ENCODE measurements at regions not wholly inside any gene's neighbourhood (a gene's known extent, or its start where the extent isn't known, plus 50 kb on each side); places are given as distances from the start of the nearest gene placed in this dataset.

- peak; percentile 79 for TF ChIP-seq CTCF (IDR thresholded peaks at IDR 0.05; ENCODE audit: low read length)
- TF ChIP-seq EZH2 (IDR thresholded peaks at IDR 0.05; ENCODE audit: borderline replicate concordance, low read length): no peak
These were observed 59.2 kb upstream of the CLINT1 start for GRCh38 chr5:157917899-157918809.
